PC-9 (cell line): ENCODE measurements at regions not wholly inside any gene's neighbourhood (a gene's known extent, or its start where the extent isn't known, plus 50 kb on each side); places are given as distances from the start of the nearest gene placed in this dataset.

Experiments
- EZH2 ChIP-seq: fragments of 200-600 bp; sonication (generic); IDR thresholded peaks from 2 replicates; pipeline ENCODE4 v1.8.0; 2017; ENCODE audit warnings: antibody characterized with exemption, low read depth
- TF ChIP-seq, protein P1 (sequence below): fragments of 200-600 bp; sonication (generic); conservative IDR thresholded peaks from 2 replicates; pipeline ENCODE4 v1.6.1; 2017; ENCODE audit warnings: mixed run types, antibody characterized with exemption, mild to moderate bottlenecking, moderate library complexity

DNA sequence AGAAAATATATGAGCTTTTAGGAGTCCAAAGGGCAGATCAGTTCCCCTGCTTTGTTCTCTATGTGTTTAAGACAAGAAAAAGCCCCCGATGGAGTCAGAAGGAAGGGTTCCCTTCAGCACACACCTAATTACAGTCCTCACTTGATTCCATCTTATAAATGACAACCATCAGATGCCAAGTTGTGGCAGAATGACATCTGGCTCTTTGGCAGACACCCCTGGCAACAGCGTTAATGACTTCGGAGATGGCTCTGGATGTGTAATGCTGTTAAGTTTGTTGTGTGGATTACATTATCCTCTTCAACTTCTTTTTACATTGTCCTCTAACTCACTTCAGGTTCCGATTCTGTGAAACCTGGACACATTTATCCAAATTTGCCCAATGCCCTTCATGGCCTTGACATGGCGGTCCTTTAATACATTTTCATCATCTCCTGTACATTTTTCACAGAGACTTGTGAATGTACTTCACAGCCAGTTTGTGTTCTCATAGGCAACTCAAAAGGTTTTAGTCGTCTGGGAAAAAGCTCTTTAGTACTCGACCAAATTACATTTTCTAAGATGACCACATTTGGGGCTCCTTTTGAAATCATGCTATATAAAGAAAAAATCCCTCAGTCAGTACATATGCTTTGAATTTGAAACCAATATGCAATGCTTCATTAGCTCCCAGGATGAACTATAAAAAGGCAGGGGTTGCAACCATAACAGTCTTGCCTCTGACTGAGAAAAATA lies 667.8 kb downstream of the NOVA1 start:
- TF ChIP-seq EZH2 = no peak
- TF ChIP-seq, protein P1, sequence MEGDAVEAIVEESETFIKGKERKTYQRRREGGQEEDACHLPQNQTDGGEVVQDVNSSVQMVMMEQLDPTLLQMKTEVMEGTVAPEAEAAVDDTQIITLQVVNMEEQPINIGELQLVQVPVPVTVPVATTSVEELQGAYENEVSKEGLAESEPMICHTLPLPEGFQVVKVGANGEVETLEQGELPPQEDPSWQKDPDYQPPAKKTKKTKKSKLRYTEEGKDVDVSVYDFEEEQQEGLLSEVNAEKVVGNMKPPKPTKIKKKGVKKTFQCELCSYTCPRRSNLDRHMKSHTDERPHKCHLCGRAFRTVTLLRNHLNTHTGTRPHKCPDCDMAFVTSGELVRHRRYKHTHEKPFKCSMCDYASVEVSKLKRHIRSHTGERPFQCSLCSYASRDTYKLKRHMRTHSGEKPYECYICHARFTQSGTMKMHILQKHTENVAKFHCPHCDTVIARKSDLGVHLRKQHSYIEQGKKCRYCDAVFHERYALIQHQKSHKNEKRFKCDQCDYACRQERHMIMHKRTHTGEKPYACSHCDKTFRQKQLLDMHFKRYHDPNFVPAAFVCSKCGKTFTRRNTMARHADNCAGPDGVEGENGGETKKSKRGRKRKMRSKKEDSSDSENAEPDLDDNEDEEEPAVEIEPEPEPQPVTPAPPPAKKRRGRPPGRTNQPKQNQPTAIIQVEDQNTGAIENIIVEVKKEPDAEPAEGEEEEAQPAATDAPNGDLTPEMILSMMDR = no peak
